ENCODE measurements at regions not wholly inside any gene's neighbourhood (a gene's known extent, or its start where the extent isn't known, plus 50 kb on each side); places are given as distances from the start of the nearest gene placed in this dataset.

DNA sequence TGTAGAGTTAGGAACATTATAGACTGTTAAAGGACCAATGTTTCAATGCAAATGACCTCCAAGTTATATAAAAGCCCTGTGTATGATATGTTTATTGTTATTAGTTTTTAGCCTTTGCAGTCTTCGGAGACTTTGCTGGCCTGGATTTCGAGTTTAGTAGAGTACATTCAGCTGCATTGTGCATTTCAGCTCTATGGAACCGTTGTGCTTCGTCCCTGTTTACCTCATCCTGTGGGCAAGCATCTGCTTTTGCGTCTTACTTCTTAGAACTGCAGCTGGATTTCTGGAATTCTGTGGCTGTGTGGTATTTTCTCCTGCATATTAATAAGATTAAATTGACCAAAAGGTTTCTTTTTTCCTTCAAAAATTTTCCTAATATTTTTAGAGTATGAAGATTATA lies 138.6 kb downstream of the KCNRG start:
- TF ChIP-seq, protein P1, sequence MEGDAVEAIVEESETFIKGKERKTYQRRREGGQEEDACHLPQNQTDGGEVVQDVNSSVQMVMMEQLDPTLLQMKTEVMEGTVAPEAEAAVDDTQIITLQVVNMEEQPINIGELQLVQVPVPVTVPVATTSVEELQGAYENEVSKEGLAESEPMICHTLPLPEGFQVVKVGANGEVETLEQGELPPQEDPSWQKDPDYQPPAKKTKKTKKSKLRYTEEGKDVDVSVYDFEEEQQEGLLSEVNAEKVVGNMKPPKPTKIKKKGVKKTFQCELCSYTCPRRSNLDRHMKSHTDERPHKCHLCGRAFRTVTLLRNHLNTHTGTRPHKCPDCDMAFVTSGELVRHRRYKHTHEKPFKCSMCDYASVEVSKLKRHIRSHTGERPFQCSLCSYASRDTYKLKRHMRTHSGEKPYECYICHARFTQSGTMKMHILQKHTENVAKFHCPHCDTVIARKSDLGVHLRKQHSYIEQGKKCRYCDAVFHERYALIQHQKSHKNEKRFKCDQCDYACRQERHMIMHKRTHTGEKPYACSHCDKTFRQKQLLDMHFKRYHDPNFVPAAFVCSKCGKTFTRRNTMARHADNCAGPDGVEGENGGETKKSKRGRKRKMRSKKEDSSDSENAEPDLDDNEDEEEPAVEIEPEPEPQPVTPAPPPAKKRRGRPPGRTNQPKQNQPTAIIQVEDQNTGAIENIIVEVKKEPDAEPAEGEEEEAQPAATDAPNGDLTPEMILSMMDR (IDR thresholded peaks at IDR 0.05; ENCODE audit: poor library complexity): no peak
- TF ChIP-seq EZH2 (IDR thresholded peaks at IDR 0.05; ENCODE audit: borderline replicate concordance): no peak

Data from hepatocyte (in vitro differentiated cells).